Endothelial cell of umbilical vein (primary cell): ENCODE measurements at regions not wholly inside any gene's neighbourhood (a gene's known extent, or its start where the extent isn't known, plus 50 kb on each side); places are given as distances from the start of the nearest gene placed in this dataset.

Experiments
- BruUV-seq: library from RNA; stranded (reverse); fragments of 400-500 nt; replicated peaks from 2 replicates; lab custom pipeline; 2021; lab: Mats Ljungman, UMichigan
- CTCF ChIA-PET: fragments of 300-600, 350-600 bp; sonication (Branson Sonifier 250); formaldehyde crosslinking; loops from one replicate; lab custom pipeline; 2021; ENCODE audit warnings: antibody characterized with exemption, inconsistent platforms; lab: Charles Lee
- POLR2A ChIA-PET: fragments of 300-600, 350-600 bp; sonication (Branson Sonifier 250); formaldehyde crosslinking; loops from one replicate; lab custom pipeline; 2021; ENCODE audit warnings: antibody characterized with exemption, inconsistent platforms; lab: Charles Lee
- DNase-seq: peaks from one replicate; pipeline ENCODE4 v3.0.0-alpha.2; 2011; ENCODE audit warnings: low read depth, low spot score
- FAIRE-seq: peaks from 2 replicates; lab custom pipeline; 2011; peaks lifted over from hg19 to GRCh38; lab: Jason Lieb, UNC
- H2AFZ ChIP-seq: 2 replicates; pipeline ENCODE4 v1.6.0; 2012; ENCODE audit warnings: low read depth, low read length, control low read depth, inconsistent platforms
- H3K27ac ChIP-seq: 2 replicates; pipeline ENCODE4 v1.5.1; 2011; ENCODE audit warnings: low read depth, mild to moderate bottlenecking, control low read depth, low read length, moderate library complexity; ENCODE audit not compliant: insufficient read depth
- H3K27me3 ChIP-seq, 2 experiments: 2 replicates each; pipeline versions ENCODE4 v1.6.0 to v1.6.1; 2011; ENCODE audit warnings: low read length in 2 of 2, mixed read lengths in 1 of 2; ENCODE audit not compliant: control insufficient read depth in 2 of 2, insufficient read depth in 2 of 2
- H3K36me3 ChIP-seq, 2 experiments: 2 replicates in 1 of 2; 3 replicates in 1 of 2; pipeline ENCODE4 v1.5.1; 2011; ENCODE audit warnings: low read length in 2 of 2, mild to moderate bottlenecking in 1 of 2, moderate library complexity in 1 of 2; ENCODE audit not compliant: control insufficient read depth in 2 of 2, insufficient read depth in 2 of 2; ENCODE audit errors: extremely low read depth in 1 of 2
- H3K4me1 ChIP-seq: 3 replicates; pipeline ENCODE4 v1.5.1; 2011; ENCODE audit warnings: mild to moderate bottlenecking, low read length; ENCODE audit not compliant: control insufficient read depth, insufficient read depth; ENCODE audit errors: extremely low read depth
- H3K4me2 ChIP-seq: 2 replicates; pipeline ENCODE4 v1.6.1; 2011; ENCODE audit warnings: low read length, control low read depth, mixed read lengths; ENCODE audit not compliant: insufficient read depth
- H3K4me3 ChIP-seq, 3 experiments: fragments of 200-600 bp in 1 of 3; sonication (generic), shearing (Covaris generic) in 1 of 3; replicated peaks in 1 of 3; 2 replicates each; pipeline ENCODE4 v1.5.1; 2011 to 2016; ENCODE audit warnings: control low read depth in 3 of 3, low read length in 3 of 3, mild to moderate bottlenecking in 2 of 3, inconsistent platforms in 1 of 3, low read depth in 1 of 3, moderate library complexity in 1 of 3; ENCODE audit not compliant: insufficient read depth in 1 of 3
- H3K79me2 ChIP-seq: 2 replicates; pipeline ENCODE4 v1.6.0; 2012; ENCODE audit warnings: low read length, inconsistent platforms; ENCODE audit not compliant: control insufficient read depth, insufficient read depth
- H3K9ac ChIP-seq: replicated peaks from 2 replicates; pipeline ENCODE3; 2011; ENCODE audit warnings: low read length, control low read depth; ENCODE audit not compliant: insufficient read depth; ENCODE audit errors: extremely low read depth
- H3K9me1 ChIP-seq: replicated peaks from 3 replicates; pipeline ENCODE4 v1.6.0; 2011; ENCODE audit warnings: mild to moderate bottlenecking, low read length; ENCODE audit not compliant: control insufficient read depth, insufficient read depth; ENCODE audit errors: extremely low read depth
- H3K9me3 ChIP-seq: replicated peaks from 2 replicates; pipeline ENCODE4 v1.5.1; 2012; ENCODE audit warnings: low read length, inconsistent platforms; ENCODE audit not compliant: control insufficient read depth, insufficient read depth
- H4K20me1 ChIP-seq: replicated peaks from 2 replicates; pipeline ENCODE3; 2011; ENCODE audit warnings: mild to moderate bottlenecking, low read length; ENCODE audit not compliant: control insufficient read depth, insufficient read depth; ENCODE audit errors: extremely low read depth
- CTCF ChIP-seq, 2 donors: IDR thresholded peaks; 1 replicate in 1 of 2; 2 replicates in 1 of 2; pipeline ENCODE4 v1.5.1; 2011; ENCODE audit warnings: low read length in 2 of 2, mild to moderate bottlenecking in 2 of 2, moderate library complexity in 2 of 2, control low read depth in 1 of 2, inconsistent platforms in 1 of 2, low read depth in 1 of 2; ENCODE audit not compliant: insufficient read depth in 1 of 2; ENCODE audit errors: extremely low read depth in 1 of 2
- EZH2 ChIP-seq: IDR thresholded peaks from 2 replicates; pipeline ENCODE4 v1.6.1; 2012; ENCODE audit warnings: borderline replicate concordance, low read depth, mild to moderate bottlenecking, moderate library complexity, low read length, inconsistent platforms; ENCODE audit not compliant: severe bottlenecking
- FOS ChIP-seq: IDR thresholded peaks from 2 replicates; pipeline ENCODE4 v1.6.1; 2011; ENCODE audit warnings: mild to moderate bottlenecking, low read length, moderate library complexity, borderline replicate concordance; ENCODE audit not compliant: insufficient read depth
- GATA2 ChIP-seq: IDR thresholded peaks from 2 replicates; pipeline ENCODE4 v1.7.0; 2011; ENCODE audit warnings: low read depth, mild to moderate bottlenecking, moderate library complexity, mixed read lengths, low read length; ENCODE audit not compliant: insufficient read length, insufficient read depth
- JUN ChIP-seq: IDR thresholded peaks from 2 replicates; pipeline ENCODE4 v1.6.1; 2011; ENCODE audit warnings: borderline replicate concordance, low read depth; ENCODE audit not compliant: insufficient read length, insufficient read depth
- MAX ChIP-seq: IDR thresholded peaks from 2 replicates; pipeline ENCODE4 v1.6.1; 2011; ENCODE audit not compliant: insufficient read depth, insufficient read length
- MYC ChIP-seq: IDR thresholded peaks from one replicate; pipeline ENCODE4 v1.6.1; 2011; ENCODE audit warnings: mild to moderate bottlenecking, low read depth, low read length
- POLR2A ChIP-seq: IDR thresholded peaks from 2 replicates; pipeline ENCODE4 v1.6.1; 2012; ENCODE audit warnings: low read depth, mild to moderate bottlenecking, control low read depth, low read length
- POLR2AphosphoS5 ChIP-seq: IDR thresholded peaks from 2 replicates; pipeline ENCODE4 v1.6.1; 2012; ENCODE audit warnings: low read depth, mild to moderate bottlenecking, control low read depth, low read length, moderate library complexity; ENCODE audit not compliant: insufficient read depth
- dilution Hi-C: fragments of 300-500 bp; cut with MboI; formaldehyde crosslinking; loops from one replicate; pipeline ENCODE4 v1.15.0; 2019; ENCODE audit warnings: low sequenced_read_pairs; ENCODE audit not compliant: extremely low pct_ligation_motif_present
- intact Hi-C: fragments of 100-400 bp; cut with micrococcal nuclease; formaldehyde crosslinking; loops from one replicate; pipeline ENCODE4 v1.10.0; 2022

- POLR2A ChIA-PET, result no interaction called here
- H3K79me2 ChIP-seq, result no peaks in the 10 kb centered on the region
- no peak overlapping the region for H3K4me3 ChIP-seq
- no peaks in the 10 kb centered on the region for H3K4me1 ChIP-seq
- DNase-seq (no peak), FAIRE-seq (no peak)
- no peak overlapping the region for H3K9ac ChIP-seq
- no peaks in the 10 kb centered on the region for H3K36me3 ChIP-seq
- H3K9me3 ChIP-seq, result no peaks in the 10 kb centered on the region
- no peak overlapping the region for H3K4me2 ChIP-seq
- CTCF ChIA-PET, result no interaction called here
- no TSS peak for BruUV-seq
- dilution Hi-C loops, result no loop called here
- H3K9me1 ChIP-seq, result no peaks in the 10 kb centered on the region
- H2AFZ ChIP-seq, result no peak overlapping the region
- no peaks in the 10 kb centered on the region for H4K20me1 ChIP-seq
- TF ChIP-seq JUN (no peak), POLR2AphosphoS5 (no peak), EZH2 (no peak), GATA2 (no peak), MYC (no peak), MAX (no peak), FOS (no peak), POLR2A (no peak)
- no peak overlapping the region for H3K27ac ChIP-seq
- intact Hi-C loops, result no loop called here
- no peaks in the 10 kb centered on the region for H3K27me3 ChIP-seq
These were observed 169.5 kb downstream of the PAX1 start for GRCh38 chr20:21874921-21875320.

- no peak overlapping the region for H2AFZ ChIP-seq
- H3K9me1 ChIP-seq, result no peaks in the 10 kb centered on the region
- TF ChIP-seq MAX (no peak), EZH2 (no peak), GATA2 (no peak), POLR2AphosphoS5 (no peak), POLR2A (no peak), MYC (no peak), FOS (no peak), JUN (no peak), CTCF (IDR thresholded peaks at IDR 0.05; ENCODE audit: extremely low read depth in 1 of 2, insufficient read depth in 1 of 2, low read depth in 1 of 2, low read length in 2 of 2) (no peak)
- intact Hi-C loops, result no loop called here
- no peak overlapping the region for H3K4me3 ChIP-seq
- DNase-seq, result no peak
- no TSS peak for BruUV-seq
- no peaks in the 10 kb centered on the region for H3K36me3 ChIP-seq
- ChIA-PET CTCF (no interaction called here), POLR2A (no interaction called here)
- no peak overlapping the region for H3K4me2 ChIP-seq
- H3K27me3 ChIP-seq, result no peaks in the 10 kb centered on the region
- H3K9me3 ChIP-seq, result no peaks in the 10 kb centered on the region
- FAIRE-seq, result no peak
- dilution Hi-C loops, result no loop called here
- H4K20me1 ChIP-seq, result no peaks in the 10 kb centered on the region
- no peaks in the 10 kb centered on the region for H3K79me2 ChIP-seq
- no peak overlapping the region for H3K27ac ChIP-seq
- no peaks in the 10 kb centered on the region for H3K4me1 ChIP-seq
- H3K9ac ChIP-seq, result no peak overlapping the region
These were observed 168.7 kb downstream of the PAX1 start for GRCh38 chr20:21874127-21874526.
